Activated T-cell treated with anti-CD3 and anti-CD28 coated beads for 24 hours (primary cell): ENCODE measurements at regions not wholly inside any gene's neighbourhood (a gene's known extent, or its start where the extent isn't known, plus 50 kb on each side); places are given as distances from the start of the nearest gene placed in this dataset.
"Not testable (repeated sequence)": the region's sequence is repeated elsewhere in the genome, so short reads cannot be mapped to it uniquely, and the experiment has no call there.

ENCODE experiments used
- DNase-seq: peaks from one replicate; pipeline ENCODE4 v3.0.0-alpha.2; 2020; ENCODE audit warnings: low read depth

DNA sequence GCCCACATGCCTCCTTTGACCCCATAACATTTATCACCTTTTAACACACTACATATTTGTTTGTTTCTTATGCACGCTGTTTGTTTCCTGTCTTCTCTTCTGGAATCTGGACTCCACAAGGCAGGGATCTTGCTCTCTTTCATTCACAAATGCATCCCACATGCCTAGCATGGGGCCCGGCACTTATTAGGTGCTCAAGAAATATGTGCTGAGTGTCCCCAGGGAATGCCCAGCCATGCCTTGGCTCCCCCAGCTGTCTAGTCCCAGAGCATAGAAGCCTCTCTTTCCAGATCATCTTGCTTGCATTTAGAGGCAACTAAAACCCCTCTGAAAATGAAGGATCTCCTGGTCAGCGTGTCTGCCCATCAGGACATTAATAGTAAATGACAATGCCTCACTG, 283.7 kb downstream of the CBLN1 start:
- no peak for DNase-seq

DNA sequence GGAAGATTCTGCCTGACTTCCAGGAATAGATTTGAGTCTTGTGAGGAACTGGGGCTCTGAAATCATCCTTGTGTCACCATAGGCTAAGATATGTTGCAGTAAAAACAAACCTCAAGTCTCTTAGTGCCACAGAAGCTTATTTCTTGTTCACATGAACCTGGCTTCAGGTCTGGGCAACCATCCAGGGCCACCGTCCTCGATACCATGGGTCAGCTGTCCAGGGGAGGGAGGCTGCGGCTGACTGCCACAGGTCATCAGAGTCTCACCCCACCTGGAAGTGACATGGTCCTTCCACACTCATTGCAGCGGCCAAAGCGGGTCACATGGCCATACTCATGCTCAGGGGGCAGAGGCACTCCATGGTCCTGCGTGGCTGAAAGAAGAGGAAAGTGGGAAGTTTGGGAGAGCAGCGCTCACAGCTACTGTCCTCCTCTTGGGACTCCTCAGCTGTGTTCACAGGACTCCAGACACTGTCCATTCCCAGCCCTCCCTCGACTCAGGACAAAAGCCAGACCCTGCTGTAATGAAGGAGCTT, 284.5 kb downstream of the CBLN1 start:
- DNase-seq = no peak

DNA sequence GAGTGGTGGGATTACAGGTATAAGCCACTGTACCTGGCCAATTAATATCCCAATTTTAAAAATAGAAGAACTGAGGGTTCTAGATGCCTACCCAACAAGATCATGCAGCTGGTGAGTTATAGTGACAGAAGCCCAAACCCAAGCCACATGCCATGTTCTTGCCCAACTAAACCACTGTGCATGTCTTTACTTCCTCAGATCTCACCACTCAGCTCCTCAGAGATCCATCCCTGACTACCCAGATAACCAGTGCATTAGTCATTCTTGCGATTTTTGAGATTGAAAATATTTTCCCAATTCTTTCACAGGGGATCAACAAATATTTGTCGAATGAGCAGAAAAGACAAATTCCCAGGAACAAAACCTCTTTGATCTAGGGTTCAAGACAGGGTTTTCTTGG, 303.1 kb downstream of the CBLN1 start:
- DNase-seq = no peak

DNA sequence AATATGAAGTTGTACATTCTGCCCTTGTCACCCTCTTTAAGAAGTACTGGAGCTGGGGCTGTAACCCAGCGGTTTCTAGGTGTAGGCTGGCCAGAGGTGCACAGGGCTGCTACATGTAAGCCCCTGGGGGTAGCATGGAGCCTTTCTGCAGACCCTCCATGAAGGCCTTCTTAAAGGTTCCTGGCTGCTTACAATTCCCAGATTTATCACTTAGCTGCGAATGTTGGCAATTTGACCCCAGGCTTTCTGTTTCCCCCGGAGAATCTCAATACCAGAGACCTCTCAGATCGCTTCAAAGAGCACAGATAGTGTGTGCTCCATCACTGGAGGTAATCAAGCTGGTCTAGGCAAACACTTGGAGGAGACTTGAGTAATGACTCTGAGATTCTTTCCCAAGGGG, 309.4 kb downstream of the CBLN1 start:
- DNase-seq = no peak

DNA sequence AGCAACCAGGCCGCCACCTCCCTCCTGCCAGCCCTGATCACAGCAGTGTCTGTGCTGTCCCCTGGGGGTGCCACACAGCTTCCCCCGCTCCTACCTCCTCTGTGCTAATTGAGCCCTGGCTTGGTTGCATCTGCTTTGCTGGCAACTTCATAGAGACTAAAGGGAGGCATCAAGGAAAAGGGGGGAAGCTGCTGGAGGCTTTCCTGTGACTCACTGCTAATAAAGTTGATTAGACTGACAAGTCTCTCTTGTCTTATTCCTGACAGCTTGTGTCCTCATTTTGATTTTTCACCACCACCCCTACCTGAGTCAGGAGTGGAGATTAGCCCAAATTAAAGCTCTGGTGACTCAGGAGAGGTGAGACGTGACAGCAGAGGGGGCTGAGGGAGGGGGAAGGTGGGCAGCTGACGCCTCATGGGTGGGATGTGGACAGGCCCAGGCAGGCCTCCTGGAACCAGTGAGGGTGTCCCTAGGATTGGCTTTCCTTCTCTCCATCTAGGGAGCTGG, 310.0 kb downstream of the CBLN1 start:
- no peak for DNase-seq

DNA sequence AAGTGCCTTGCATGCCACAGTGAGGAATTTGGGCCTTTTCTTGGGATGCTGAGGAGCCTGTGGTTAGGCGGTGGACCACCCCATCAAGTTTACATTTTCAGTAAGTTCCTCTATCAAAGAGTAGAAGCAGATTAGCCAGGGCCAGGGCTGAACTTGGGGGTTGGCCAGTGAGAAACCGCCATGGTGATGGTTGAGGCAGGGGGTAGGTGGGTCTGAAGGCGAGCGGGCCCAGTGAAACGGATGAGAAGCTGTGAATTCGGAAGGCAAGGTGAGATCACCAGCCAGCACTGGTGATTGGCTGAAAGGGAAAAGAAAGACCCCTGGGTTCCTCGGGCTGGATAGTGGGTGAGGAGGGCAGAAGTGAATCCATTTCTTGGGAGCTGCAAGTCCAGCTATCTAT, 311.4 kb downstream of the CBLN1 start:
- DNase-seq = no peak

DNA sequence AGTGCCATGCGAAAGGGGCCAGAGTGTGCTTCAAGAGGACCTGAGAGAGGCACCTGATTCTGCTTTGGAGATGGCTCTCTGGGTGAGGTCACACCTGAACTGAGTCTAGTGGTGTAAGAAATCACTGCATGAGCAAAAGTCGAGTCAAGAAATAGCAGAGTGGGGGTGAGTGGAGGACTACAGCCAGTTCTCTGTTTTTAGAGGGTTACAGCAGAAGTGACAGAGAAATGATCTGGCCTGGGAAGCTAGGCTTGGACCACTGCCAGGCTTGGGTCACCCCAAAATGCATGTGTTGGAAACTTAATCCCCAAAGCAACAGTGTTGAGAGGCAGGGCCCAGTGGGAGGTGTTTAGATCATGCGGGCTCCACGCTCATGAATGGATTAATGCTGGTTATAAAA, 312.0 kb downstream of the CBLN1 start:
- no peak for DNase-seq

DNA sequence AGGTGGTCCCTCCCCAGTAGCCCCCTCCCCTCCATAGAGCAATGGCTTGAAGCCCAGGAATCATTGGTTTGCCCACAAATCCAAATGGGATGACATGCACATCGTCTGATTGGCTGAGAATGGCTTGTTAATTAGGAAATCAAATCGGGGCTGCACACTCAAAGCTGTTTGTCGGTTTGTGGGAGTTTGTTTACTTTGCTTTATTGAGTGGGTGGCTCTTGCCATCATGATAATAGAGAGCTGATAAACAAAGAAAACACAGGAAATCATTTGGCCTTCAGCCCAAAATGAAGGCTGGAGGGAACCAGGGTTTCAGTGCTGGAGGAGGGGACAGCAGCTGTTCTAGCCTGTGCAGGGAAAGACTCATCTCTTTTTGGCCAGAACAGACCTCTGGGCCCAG, 316.3 kb downstream of the CBLN1 start:
- DNase-seq = no peak

DNA sequence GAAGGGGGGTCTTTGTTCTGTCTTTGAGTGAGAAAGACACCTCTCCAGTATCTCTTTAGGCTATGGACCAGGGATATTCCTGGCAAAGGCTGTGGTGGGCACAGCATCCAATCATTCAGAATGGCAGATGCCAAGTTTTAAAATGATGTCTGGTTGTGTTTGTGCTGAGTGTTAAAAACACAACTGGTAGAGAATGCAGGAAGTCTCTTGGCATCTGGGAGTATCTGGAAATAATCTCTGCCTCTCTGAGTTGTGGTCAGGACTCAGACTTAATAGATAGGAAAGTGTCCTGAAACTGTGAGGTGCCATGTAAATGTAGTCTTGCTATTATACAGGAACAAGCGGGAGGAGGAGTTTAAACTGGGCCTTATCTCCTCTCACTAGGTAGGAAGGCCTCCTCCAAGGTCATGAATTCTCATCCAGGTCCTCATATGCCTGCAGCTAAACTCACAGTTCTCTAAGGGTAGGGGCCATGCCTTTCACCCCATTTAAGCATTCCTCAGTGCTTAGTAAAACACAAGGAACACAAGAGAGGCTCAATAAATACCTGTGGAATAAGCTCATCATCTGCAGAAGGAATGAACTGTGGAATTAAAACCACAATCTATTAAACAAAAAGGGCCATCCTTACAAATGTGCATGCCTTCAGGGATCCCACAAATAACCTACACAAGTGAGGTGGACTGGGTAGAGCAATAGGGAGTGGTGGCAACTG, 317.6 kb downstream of the CBLN1 start:
- DNase-seq = no peak

DNA sequence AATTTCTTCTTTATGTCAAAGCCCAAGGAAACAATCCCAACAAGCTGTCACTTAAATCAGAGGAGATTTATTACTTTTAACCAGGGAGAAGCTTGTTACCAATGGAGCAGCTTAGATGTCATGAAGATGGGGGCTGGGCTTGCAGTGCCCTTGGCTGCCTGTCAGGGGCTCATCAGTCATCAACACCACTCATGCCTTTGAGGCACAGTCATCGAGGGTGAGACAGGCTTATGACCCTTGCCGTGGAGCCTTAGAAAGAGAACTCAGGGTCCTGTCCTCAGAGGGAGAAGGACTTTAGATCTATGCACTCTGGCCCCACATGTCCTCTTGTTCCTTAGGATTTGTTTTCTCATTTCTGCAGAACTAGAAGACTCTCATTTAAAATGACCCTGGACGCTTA, 318.3 kb downstream of the CBLN1 start:
- DNase-seq = no peak

DNA sequence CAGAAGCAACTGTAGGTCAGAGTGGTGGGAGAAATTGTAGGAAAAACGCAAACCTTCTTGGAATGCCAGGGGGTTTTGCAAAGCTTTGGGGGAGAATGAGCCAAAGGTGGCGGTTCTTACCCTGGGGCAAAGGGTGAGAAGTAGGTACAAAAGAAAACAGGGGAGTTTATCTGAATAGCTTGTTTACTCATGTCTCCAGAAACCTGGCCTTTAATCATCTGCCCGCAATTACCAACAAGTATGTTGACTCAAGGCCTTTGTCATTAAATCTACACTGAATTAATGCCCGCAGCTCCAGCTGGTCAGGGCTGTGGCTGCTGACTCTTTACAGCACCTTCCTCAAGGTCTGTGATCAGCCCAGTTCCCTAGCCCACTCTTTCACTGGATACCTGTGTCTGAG, 320.1 kb downstream of the CBLN1 start:
- DNase-seq = no peak

DNA sequence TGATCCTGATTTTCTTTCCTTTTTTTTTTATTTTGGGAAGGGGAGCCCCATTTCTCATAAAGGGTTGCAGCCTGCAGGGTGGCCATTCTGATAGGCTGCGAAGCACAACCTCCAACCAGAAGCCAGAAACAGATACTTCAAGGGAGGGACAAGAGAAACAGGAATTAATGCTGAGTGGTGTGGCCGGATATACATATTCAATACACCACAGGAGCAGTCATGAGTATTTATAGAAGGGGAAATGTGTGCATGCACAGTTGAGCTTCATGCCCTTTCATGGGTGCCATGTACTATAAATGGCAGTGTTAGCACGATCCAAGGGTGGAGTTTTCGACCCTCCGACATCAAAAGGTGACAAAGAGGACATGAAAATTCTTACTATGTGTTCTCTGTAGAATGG, 320.8 kb downstream of the CBLN1 start:
- no peak for DNase-seq

DNA sequence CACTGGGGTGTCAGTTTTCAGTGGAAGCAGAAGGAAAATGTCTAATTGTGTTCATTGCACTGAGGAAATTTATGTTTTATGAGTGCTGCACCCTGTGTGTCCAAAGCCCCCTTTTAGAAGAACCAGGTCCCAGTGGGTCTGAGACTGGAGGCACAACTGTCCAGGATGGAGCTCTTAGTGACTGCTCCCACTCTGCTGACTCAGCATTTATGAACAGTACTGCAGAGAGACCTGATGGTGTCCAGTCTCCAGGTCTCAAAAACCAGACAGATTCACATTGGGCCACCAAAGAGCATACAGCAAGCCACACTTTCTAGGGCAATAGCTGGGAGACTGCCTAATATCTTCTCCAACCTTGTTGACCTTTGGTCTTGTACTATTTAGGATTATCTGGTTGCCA, 321.9 kb downstream of the CBLN1 start:
- no peak for DNase-seq

DNA sequence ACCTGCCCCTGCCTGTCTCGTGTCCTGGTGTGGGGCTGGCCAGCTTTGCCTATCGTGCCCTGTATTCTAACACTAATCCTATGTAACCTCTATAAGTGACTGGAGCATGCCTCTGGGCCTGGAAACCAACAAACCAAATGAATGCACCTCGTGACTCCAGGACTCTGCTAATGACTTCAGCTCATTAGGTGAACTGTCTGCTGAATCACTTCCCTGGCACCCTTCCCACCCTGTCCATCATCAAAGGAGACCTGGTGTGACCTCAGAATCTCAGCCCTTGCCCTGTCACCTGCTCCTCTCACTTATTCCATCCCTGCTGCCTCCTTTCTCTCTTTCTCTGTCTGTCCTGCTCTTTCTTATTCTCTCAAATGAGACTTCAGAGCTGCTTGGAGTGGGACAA, 322.4 kb downstream of the CBLN1 start:
- DNase-seq = no peak

DNA sequence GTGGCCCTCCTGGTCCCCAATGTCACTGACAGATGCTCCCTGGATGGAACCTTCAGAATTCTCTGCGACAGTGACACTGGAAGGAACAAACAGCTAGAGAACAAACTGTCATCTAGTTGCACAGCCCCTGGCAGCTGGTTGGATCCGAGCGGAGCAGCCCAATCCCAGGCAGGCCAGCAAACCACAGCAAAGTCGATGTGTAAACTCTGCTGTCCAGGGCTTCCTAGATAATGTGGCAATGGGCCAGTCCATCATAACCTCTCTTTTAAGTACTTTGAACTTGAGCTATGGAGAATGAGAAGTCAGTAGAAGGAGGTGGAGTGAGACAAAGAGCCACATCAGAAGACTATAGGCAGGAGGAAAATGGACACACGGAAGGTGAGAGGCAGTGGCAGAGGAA, 323.0 kb downstream of the CBLN1 start:
- no peak for DNase-seq

DNA sequence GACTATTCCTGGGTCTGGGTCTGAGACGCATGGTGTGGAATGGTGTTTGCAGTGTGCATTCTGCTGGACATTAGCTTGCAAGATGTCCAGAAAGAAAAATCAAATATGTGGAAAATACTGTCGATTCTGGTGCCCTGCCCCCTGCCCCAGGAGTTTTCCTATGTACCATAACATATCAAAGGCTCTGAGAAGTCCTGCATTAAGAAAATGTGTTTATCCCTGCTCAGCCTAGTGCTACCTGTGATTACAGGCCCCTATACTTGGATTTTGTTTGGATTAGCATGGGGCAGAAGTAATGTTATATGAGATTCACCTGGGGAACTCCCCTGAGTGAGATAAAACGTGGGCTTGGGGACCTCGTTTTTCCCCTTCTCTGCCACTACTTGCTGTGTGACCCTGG, 325.0 kb downstream of the CBLN1 start:
- DNase-seq = no peak

DNA sequence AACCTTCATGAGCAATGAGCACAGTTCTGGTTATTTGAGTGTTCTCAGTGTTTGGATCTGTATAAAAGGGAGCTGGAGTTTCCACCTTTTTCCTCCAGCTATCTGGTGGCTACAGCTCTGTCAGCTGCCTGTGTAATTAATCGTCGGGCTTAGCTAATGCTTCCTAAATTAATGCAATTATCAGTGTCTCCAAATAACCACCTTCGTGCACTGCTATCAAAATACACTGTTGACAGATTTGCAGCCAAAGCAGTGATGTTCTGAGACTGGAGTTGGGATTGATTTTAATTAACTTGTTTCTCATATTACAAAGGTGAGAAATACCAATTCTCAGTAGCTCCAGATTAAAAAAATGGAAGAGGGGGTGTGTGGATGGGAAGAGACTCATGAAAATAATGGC, 325.8 kb downstream of the CBLN1 start:
- no peak for DNase-seq

DNA sequence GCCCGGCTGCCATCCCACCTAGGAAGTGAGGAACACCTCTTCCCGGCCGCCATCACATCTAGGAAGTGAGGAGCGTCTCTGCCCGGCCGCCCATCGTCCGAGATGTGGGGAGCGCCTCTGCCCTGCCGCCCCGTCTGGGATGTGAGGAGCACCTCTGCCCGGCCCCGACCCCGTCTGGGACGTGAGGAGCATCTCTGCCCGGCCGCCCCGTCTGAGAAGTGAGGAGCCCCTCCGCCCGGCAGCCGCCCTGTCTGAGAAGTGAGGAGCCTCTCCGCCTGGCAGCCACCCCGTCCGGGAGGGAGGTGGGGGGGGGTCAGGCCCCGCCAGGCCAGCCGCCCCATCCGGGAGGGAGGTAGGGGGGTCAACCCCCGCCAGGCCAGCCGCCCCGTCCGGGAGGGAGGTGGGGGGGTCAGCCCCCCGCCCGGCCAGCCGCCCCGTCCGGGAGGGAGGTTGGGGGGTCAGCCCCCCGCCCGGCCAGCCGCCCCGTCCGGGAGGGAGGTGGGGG, 330.0 kb downstream of the CBLN1 start:
- DNase-seq = not testable (repeated sequence)

DNA sequence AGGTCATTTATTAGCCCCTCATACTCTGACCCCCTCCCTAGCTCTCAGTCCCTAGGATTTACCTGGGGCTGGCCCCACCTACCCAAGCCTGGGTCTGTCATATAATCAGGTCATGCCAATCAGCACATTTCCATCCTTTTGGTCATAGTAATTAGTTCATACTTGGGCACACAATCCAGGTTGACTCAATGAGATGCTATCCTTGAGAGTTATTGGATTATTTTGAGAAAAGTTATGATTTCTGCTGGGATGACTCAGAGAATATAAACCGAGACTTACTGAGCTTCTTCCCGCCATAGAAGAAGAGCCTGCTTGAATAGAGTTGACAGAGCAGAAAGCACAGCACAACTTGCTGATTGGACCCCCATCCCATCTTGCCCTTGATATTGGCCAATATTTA, 331.5 kb downstream of the CBLN1 start:
- DNase-seq = no peak

DNA sequence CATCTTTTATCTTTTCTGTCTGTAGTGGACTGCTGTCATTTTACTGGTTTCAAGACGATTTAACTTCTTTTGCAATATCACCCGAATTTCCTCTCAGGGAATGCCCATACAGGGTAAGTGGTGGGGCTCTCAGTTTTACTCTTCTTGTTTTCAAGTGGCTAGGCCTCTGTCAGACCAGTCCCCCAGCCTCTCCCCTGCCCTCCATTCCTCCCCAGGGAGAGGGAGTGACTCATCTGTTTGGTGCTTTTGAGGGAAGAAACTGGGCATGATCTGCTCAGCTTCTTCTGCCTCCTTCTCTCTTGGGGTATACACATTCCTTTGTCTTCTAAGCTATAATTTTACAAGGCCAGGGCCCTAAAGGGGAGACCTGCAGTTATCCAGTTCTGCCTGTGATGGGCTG, 332.0 kb downstream of the CBLN1 start:
- no peak for DNase-seq

DNA sequence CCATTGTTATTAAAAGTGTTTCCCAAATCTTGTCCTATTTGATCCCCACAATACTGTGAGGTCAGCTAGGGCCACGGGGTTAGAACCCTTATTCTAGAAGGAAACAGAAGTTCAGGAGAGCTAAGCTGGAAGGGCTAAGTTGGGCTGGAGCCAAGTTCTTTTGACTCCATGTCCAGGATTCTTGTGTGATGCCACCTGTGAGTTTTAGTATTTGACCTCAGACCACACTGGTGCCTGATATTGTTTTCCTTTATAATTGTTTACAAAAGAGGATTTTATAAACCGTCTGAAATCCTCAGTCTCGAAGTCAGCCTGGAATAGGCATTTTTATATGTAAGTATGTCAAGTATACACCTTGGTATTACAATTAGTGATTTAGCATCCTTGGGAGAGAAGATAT, 332.7 kb downstream of the CBLN1 start:
- no peak for DNase-seq

DNA sequence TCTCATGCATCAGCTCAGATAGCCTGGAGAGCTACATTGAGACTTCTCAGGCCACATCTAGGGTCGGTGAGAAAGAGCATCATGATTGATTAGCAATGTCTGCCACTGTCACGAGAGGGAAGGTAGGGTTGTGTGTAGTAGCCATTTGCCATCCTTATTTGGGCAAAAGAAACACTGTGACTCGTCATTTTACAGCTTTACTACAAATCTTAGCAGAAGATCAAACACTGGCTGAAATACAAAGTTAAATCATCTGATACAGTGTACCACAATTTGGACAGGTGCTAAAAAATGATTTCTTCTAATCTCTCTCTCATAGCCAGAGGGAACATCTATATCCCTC, 334.3 kb downstream of the CBLN1 start:
- no peak for DNase-seq

DNA sequence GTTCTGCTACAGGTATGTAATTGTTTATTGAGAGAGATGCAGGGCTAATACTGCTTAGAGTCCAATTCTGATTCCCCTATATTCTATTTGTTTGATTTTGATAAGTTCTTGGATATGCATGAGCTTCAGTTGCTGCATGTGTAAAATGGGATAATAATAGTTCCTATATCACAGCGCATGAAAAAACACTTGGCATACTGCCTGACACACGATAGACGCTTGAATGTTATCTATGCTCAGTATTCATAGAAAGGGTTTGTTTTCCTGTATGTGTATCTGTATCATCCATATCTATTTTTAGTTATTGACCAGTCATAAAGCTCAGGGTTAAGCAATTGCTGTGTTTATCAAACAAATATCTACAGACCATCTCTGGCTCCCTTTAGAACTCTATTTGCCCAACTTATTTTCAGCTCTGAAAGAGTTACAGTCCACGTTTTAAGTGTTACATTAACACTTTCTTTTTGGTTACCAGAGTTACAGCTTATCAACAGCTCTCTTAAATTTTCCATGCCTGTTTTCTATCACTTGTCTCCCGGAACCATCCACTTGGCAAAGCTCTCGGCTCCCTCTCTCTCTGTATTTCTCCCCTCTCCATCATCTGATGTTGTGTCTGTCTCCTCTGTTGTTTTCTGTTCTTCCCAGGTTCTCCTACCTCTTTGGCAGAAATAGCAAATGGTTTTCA, 334.8 kb downstream of the CBLN1 start:
- DNase-seq = no peak

DNA sequence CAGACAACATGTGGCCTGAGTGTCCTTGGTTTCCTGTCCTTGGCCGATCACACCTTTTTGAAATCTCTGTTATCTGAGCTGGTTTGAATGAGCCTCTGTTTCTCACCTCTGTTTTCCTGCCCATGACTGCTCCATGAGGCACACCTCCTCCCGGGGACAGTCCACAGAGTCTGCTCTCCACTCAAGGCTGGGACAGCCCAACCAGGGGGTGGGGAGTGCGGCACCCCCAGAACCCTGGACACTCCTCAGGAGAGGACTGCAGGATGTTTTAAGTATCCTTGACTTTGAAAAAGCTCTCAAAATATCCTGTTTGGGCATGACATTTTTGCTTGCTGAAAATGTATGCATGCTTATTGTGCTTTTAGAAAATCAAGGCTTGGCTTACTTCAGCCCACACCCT, 333.0 kb upstream of the N4BP1 start:
- no peak for DNase-seq
